Stimulated activated memory B cell treated with anti-CD40 and anti-IgM and Interleukin-4, amounts not matched to agents 10 μg/mL and 1 μg/mL and 100 μg/mL, for 72 hours (primary cell): ENCODE measurements at regions not wholly inside any gene's neighbourhood (a gene's known extent, or its start where the extent isn't known, plus 50 kb on each side); places are given as distances from the start of the nearest gene placed in this dataset.
"Not testable (repeated sequence)": the region's sequence is repeated elsewhere in the genome, so short reads cannot be mapped to it uniquely, and the experiment has no call there.

Source experiments
- ATAC-seq: fragments of 150-1000 bp; cut with Tn5 transposase; 2 replicates; pipeline ENCODE4 v1.10.0; 2021
- H3K27ac Mint-ChIP-seq: one replicate; pipeline ENCODE4 v1.8.0; 2022; ENCODE audit warnings: mild to moderate bottlenecking, mixed read lengths
- H3K27me3 Mint-ChIP-seq: one replicate; pipeline ENCODE4 v1.8.0; 2022; ENCODE audit warnings: mixed read lengths
- H3K36me3 Mint-ChIP-seq: one replicate; pipeline ENCODE4 v1.8.0; 2022; ENCODE audit warnings: mixed read lengths
- H3K4me1 Mint-ChIP-seq: one replicate; pipeline ENCODE4 v1.8.0; 2022; ENCODE audit warnings: mixed read lengths
- H3K4me3 Mint-ChIP-seq: one replicate; pipeline ENCODE4 v1.8.0; 2022; ENCODE audit warnings: mild to moderate bottlenecking, moderate library complexity, mixed read lengths
- H3K9me3 Mint-ChIP-seq: one replicate; pipeline ENCODE4 v1.8.0; 2022; ENCODE audit warnings: mixed read lengths

GRCh38 chr18:1306641-1307040 lies 402.0 kb downstream of the ADCYAP1 start:
- H3K4me1 Mint-ChIP-seq = no peaks in the 10 kb centered on the region
- H3K27me3 Mint-ChIP-seq = no peaks in the 10 kb centered on the region
- peaks cover 3% of the 10 kb centered on the region for H3K9me3 Mint-ChIP-seq
- no peaks in the 10 kb centered on the region for H3K36me3 Mint-ChIP-seq
- no peak overlapping the region for H3K4me3 Mint-ChIP-seq
- no peak for ATAC-seq
- H3K27ac Mint-ChIP-seq = no peak overlapping the region

- no peak overlapping the region for H3K4me3 Mint-ChIP-seq
- H3K27ac Mint-ChIP-seq = no peak overlapping the region
- ATAC-seq = no peak
- H3K36me3 Mint-ChIP-seq = no peaks in the 10 kb centered on the region
- no peaks in the 10 kb centered on the region for H3K27me3 Mint-ChIP-seq
- H3K9me3 Mint-ChIP-seq = no peaks in the 10 kb centered on the region
- no peaks in the 10 kb centered on the region for H3K4me1 Mint-ChIP-seq
These were observed 404.0 kb downstream of the ADCYAP1 start for GRCh38 chr18:1308686-1309085.

GRCh38 chr18:1311376-1311775 lies 406.7 kb downstream of the ADCYAP1 start:
- no peaks in the 10 kb centered on the region for H3K4me1 Mint-ChIP-seq

GRCh38 chr18:1335345-1335744 lies 430.7 kb downstream of the ADCYAP1 start:
- not testable (repeated sequence) for H3K4me1 Mint-ChIP-seq, H3K27me3 Mint-ChIP-seq, ATAC-seq, H3K27ac Mint-ChIP-seq, H3K36me3 Mint-ChIP-seq, H3K9me3 Mint-ChIP-seq, H3K4me3 Mint-ChIP-seq

More at GRCh38 chr18:1311376-1311775, 406.7 kb downstream of the ADCYAP1 start:
- ATAC-seq = no peak
- H3K4me3 Mint-ChIP-seq = no peak overlapping the region
- H3K27me3 Mint-ChIP-seq = no peaks in the 10 kb centered on the region
- no peak overlapping the region for H3K27ac Mint-ChIP-seq
- H3K36me3 Mint-ChIP-seq = no peaks in the 10 kb centered on the region
- no peaks in the 10 kb centered on the region for H3K9me3 Mint-ChIP-seq

GRCh38 chr18:1350931-1351450 lies 446.3 kb downstream of the ADCYAP1 start:
- H3K4me1 Mint-ChIP-seq = no peaks in the 10 kb centered on the region
- ATAC-seq = no peak

GRCh38 chr18:1353025-1353424 lies 448.4 kb downstream of the ADCYAP1 start:
- H3K4me1 Mint-ChIP-seq = no peaks in the 10 kb centered on the region
- H3K9me3 Mint-ChIP-seq = no peaks in the 10 kb centered on the region
- no peaks in the 10 kb centered on the region for H3K27me3 Mint-ChIP-seq

More at GRCh38 chr18:1350931-1351450, 446.3 kb downstream of the ADCYAP1 start:
- H3K4me3 Mint-ChIP-seq = no peak overlapping the region
- no peaks in the 10 kb centered on the region for H3K27me3 Mint-ChIP-seq
- H3K9me3 Mint-ChIP-seq = no peaks in the 10 kb centered on the region
- no peaks in the 10 kb centered on the region for H3K36me3 Mint-ChIP-seq
- no peak overlapping the region for H3K27ac Mint-ChIP-seq

GRCh38 chr18:1357724-1358123 lies 453.1 kb downstream of the ADCYAP1 start:
- no peaks in the 10 kb centered on the region for H3K36me3 Mint-ChIP-seq
- H3K9me3 Mint-ChIP-seq = peaks cover 3% of the 10 kb centered on the region
- no peak overlapping the region for H3K27ac Mint-ChIP-seq
- H3K4me1 Mint-ChIP-seq = no peaks in the 10 kb centered on the region
- no peaks in the 10 kb centered on the region for H3K27me3 Mint-ChIP-seq
- no peak overlapping the region for H3K4me3 Mint-ChIP-seq
- peak; percentile 58 for ATAC-seq

More at GRCh38 chr18:1353025-1353424, 448.4 kb downstream of the ADCYAP1 start:
- no peak overlapping the region for H3K4me3 Mint-ChIP-seq
- ATAC-seq = no peak
- H3K36me3 Mint-ChIP-seq = no peaks in the 10 kb centered on the region
- no peak overlapping the region for H3K27ac Mint-ChIP-seq

- no peaks in the 10 kb centered on the region for H3K36me3 Mint-ChIP-seq
- H3K4me3 Mint-ChIP-seq = no peak overlapping the region
- no peak overlapping the region for H3K27ac Mint-ChIP-seq
- H3K9me3 Mint-ChIP-seq = peaks cover 5% of the 10 kb centered on the region
- H3K27me3 Mint-ChIP-seq = no peaks in the 10 kb centered on the region
- no peaks in the 10 kb centered on the region for H3K4me1 Mint-ChIP-seq
- no peak for ATAC-seq
These were observed 457.3 kb downstream of the ADCYAP1 start for GRCh38 chr18:1361936-1362335.

GRCh38 chr18:1370552-1370951 lies 465.9 kb downstream of the ADCYAP1 start:
- Mint-ChIP-seq H3K27me3 (no peaks in the 10 kb centered on the region), H3K9me3 (peaks cover 2% of the 10 kb centered on the region), H3K36me3 (no peaks in the 10 kb centered on the region), H3K4me3 (no peak overlapping the region), H3K4me1 (no peaks in the 10 kb centered on the region), H3K27ac (no peak overlapping the region)
- ATAC-seq = no peak

GRCh38 chr18:1371724-1372123 lies 467.1 kb downstream of the ADCYAP1 start:
- H3K27me3 Mint-ChIP-seq = no peaks in the 10 kb centered on the region
- no peak overlapping the region for H3K27ac Mint-ChIP-seq
- H3K36me3 Mint-ChIP-seq = no peaks in the 10 kb centered on the region
- no peak overlapping the region for H3K4me3 Mint-ChIP-seq
- H3K4me1 Mint-ChIP-seq = no peaks in the 10 kb centered on the region
- no peaks in the 10 kb centered on the region for H3K9me3 Mint-ChIP-seq
- no peak for ATAC-seq

- Mint-ChIP-seq H3K27ac (no peak overlapping the region), H3K4me1 (no peaks in the 10 kb centered on the region), H3K27me3 (no peaks in the 10 kb centered on the region), H3K4me3 (no peak overlapping the region), H3K9me3 (peaks cover 20% of the 10 kb centered on the region), H3K36me3 (no peaks in the 10 kb centered on the region)
- ATAC-seq = no peak
These were observed 478.8 kb downstream of the ADCYAP1 start for GRCh38 chr18:1383465-1383864.

- ATAC-seq, H3K36me3 Mint-ChIP-seq, H3K27ac Mint-ChIP-seq, H3K27me3 Mint-ChIP-seq, H3K4me3 Mint-ChIP-seq, H3K4me1 Mint-ChIP-seq: not testable (repeated sequence)
- peaks cover 23% of the 10 kb centered on the region for H3K9me3 Mint-ChIP-seq
These were observed 483.8 kb downstream of the ADCYAP1 start for GRCh38 chr18:1388468-1388867.

- Mint-ChIP-seq H3K9me3 (peaks cover 13% of the 10 kb centered on the region), H3K36me3 (no peaks in the 10 kb centered on the region), H3K4me1 (no peaks in the 10 kb centered on the region), H3K4me3 (no peak overlapping the region), H3K27ac (no peak overlapping the region), H3K27me3 (no peaks in the 10 kb centered on the region)
- no peak for ATAC-seq
These were observed 487.4 kb downstream of the ADCYAP1 start for GRCh38 chr18:1392046-1392445.

- no peaks in the 10 kb centered on the region for H3K36me3 Mint-ChIP-seq
These were observed 488.4 kb downstream of the ADCYAP1 start for GRCh38 chr18:1392865-1393734.

GRCh38 chr18:1393929-1394328 lies 489.3 kb downstream of the ADCYAP1 start:
- Mint-ChIP-seq H3K27me3 (no peaks in the 10 kb centered on the region), H3K27ac (no peak overlapping the region), H3K36me3 (no peaks in the 10 kb centered on the region), H3K4me1 (no peaks in the 10 kb centered on the region), H3K9me3 (peaks cover 7% of the 10 kb centered on the region), H3K4me3 (no peak overlapping the region)
- no peak for ATAC-seq

More at GRCh38 chr18:1392865-1393734, 488.4 kb downstream of the ADCYAP1 start:
- ATAC-seq = no peak
- no peaks in the 10 kb centered on the region for H3K27me3 Mint-ChIP-seq
- no peak overlapping the region for H3K27ac Mint-ChIP-seq
- no peak overlapping the region for H3K4me3 Mint-ChIP-seq
- peaks cover 7% of the 10 kb centered on the region for H3K9me3 Mint-ChIP-seq
- H3K4me1 Mint-ChIP-seq = no peaks in the 10 kb centered on the region

GRCh38 chr18:1394426-1394825 lies 489.8 kb downstream of the ADCYAP1 start:
- H3K9me3 Mint-ChIP-seq = peaks cover 4% of the 10 kb centered on the region
- no peaks in the 10 kb centered on the region for H3K36me3 Mint-ChIP-seq
- H3K27ac Mint-ChIP-seq = no peak overlapping the region
- no peaks in the 10 kb centered on the region for H3K4me1 Mint-ChIP-seq
- H3K27me3 Mint-ChIP-seq = no peaks in the 10 kb centered on the region
- no peak overlapping the region for H3K4me3 Mint-ChIP-seq
- ATAC-seq = no peak
